HG03066 (cell line): ENCODE measurements at regions not wholly inside any gene's neighbourhood (a gene's known extent, or its start where the extent isn't known, plus 50 kb on each side); places are given as distances from the start of the nearest gene placed in this dataset.

Source experiments
- ATAC-seq: cut with Tn5 transposase; IDR thresholded peaks from one replicate; pipeline ENCODE4 v1.9.1; 2021; ENCODE audit warnings: low read depth; ENCODE audit not compliant: unreplicated experiment

DNA sequence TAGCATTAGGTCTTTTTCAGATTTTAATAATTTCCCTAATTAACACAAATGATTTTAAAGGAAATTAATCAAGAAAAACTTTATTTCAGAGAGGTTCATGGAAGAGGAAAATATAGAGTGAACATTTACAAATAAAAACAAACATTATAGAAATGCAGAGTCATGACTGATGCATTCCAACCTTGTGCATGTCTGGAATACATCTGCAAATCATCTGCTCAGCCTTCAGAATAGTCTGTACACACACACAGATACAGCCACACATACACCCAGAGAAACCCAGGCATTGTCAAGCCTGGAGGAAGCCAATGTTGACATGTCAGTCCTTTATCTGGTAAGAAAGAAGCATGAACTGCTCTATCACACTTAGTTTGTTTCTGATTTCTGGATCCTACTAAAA, 61.3 kb upstream of the NFKB1 start:
- no peak for ATAC-seq

DNA sequence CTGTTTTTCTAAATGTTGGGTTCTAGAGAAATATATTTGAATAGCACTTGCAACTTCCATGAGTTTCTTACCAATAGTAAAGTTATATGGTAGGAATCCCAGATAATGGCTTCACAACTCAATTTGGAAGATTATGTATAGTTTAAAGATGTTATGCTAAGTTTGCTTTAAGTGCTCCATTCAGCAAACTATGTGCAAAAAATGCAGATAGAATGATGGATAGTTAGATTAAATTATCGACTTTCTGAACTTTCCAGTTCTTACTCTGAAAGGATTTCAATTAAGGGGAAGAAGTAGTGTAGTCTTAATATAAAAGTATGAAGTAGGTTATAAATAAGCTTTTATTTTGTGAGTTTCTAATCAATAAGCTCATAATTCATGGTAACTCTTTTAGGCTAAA, 60.7 kb upstream of the NFKB1 start:
- no peak for ATAC-seq

DNA sequence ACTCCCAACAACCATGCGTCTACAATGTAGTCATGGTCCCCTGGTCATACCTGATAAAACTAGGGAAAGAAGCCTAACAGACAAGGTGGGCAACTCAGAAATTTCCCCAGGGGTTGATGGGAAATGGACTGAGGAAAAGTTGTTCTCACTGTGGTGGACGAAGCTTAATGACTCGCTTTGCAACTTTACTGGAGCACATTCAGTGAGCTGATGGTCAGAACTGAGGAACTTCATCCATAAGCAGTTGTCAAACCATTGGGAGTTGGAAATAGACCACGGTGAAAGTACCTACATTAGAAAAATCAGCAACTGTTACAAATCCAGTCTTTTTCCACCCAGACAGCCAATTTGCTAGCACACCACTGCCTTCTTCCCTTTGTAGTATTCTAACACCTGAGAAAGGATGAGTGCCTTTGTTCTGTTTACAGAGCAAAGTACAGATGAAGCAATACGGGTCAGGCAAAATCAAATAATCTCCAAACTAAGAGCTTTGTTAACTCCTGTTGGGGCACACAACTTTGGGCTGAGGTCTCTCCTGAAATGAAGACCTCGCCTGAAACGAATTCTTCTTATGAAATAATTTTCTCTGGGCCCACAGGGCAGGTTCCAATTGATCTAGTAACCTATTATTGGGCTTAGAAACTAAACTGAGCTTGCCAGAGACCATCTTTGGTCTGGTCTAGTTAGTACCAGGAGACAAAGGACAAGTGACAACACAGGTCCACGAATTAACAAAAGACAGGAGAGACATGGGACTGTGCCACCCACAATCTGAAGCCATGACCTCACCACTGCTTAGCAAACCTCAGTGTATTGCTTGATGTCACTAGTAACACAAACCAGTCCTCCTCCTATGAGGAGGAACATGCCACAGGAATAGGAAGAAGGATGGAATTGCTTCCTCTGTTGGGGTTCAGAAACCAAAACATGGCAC, 58.9 kb upstream of the NFKB1 start:
- no peak for ATAC-seq

DNA sequence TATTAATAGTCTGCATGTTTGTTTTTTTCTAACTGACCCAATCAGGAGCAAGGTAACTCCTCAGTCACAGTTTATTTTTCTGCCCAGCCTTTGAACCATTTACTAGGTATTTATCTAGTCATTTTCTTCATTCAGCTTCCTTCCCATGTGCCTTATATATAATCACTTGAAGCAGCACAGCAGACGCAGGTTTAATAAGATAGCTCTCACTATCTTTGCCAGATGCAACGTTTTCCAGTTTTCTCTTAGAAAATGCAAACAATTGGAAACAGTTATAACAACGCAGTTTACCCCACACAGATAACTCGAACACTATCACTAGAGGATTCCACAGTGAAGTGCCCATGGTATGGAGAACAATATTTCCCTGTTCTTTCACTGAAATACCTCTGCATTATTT, 56.4 kb upstream of the NFKB1 start:
- no peak for ATAC-seq

DNA sequence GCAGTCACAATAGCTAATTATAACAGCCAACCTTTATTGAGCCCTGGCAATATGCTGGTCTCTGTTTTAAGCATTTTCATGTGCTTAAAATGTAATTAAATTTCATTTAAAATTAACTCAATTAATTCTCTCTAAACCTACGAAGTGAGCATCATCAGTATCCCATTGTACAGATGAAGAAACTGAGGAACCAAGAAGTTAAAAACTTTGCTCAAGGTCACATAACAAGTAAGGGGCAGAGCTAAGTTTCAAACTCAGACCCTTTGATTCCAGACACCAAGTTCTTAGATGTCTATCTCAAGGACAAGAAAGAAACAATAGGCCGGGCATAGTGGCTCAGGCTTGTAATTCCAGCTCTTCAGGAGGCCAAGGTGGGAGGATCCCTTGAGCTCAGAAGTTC, 55.9 kb upstream of the NFKB1 start:
- ATAC-seq = no peak

DNA sequence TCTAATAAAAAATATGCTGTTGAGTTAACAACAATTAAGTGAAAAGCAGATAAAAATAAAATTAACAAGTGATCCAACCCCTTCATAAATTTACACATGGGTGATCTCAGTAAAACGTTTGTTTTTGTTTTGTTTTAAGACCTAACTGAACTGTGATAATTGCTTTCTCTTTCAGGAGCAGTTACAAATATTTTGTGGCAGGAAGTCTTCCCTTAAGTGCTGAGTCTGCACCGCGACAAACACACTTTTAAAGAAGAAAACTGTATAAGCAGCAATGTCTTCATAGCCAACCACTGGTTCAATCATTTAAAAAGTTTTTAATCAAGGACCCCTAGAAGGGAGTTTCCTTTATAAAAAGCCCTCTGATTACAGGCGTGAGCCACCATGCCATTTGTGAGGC, 53.7 kb upstream of the NFKB1 start:
- ATAC-seq = no peak

DNA sequence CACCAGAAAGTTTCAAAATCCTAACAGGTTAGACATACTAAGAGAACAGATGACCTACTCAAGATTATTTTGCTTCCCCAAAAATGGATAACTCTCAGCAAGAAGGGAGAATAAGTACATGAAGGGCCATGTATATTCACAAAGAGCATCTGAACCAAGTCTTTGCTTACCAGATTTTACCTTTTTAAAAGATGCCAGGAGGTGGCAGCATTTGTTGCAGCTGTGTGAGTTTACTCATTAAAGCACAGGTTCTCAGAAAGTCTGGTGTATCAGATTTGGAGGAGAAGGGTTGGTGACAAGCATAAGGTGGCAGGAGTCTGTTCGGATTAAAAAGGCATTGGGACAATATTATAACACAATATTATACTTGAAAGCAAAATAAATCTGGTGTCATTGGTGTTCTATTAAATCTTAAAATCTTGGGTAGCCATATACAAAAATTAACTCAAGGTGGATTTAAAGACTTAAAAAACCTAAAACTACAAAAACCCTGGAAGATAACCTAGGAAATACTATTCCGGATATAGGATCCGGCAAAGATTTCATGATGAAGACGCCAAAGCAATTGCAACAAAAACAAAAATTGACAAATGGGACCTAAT, 51.3 kb upstream of the NFKB1 start:
- peak; percentile 71 for ATAC-seq

DNA sequence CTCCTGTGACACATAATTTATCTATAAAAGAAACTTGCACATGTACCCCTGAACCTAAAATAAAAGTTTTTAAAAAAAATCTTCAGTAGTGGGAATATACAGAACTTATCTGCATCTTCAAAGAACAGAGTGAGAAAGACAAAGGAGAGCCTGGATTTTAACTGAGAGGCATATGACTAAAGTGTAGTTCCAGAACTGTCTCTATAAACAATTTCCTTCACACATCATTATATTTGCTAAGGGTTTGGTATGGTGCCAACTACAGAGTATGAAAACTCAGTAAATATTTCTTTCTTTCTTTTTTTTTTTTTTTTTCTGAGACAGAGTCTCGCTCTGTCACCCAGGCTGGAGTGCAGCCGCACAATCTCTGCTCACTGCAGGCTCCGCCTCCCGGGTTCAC, 49.9 kb upstream of the NFKB1 start:
- ATAC-seq = no peak
